ENCODE measurements at regions not wholly inside any gene's neighbourhood (a gene's known extent, or its start where the extent isn't known, plus 50 kb on each side); places are given as distances from the start of the nearest gene placed in this dataset.

DNA sequence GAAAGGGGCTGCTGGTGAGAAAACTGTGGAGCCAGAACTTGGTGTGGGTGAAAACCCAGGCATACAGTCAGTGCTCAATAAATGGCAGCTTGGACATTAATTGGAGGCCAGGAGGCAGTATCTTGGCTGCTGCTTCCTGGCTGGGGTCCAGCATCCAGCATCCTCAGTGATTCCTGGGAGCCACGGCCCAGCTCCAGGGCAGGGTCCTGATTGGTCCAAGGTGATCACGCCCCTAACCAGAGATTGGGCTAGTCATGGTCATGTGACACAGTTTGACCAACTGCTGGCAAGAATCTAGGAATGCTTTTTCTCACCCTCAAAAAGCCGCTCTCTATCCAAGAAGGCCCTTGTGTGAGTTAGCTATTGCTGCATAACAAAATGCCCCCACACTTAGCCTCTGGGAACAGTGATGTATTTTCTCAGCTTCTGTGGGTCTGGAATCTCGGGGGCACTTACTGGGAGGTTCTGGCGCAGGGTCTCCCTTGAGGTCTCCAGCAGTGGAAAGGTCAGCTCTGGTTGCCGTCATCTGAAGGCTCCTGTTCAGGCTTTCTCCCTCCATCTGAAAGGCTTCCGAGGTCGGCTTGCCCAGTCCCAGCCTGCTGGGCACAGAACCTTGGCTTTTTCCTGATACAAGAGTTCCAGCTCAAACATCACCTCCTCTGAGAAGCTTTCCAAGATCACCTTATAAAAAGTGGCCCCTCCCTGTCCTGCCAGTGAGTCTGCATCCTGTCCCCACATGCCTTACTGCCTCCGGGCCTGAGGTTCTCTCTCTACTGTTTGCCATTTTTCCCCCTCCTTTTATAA lies 119.2 kb upstream of the NCOR2 start:
- TF ChIP-seq, protein P1, sequence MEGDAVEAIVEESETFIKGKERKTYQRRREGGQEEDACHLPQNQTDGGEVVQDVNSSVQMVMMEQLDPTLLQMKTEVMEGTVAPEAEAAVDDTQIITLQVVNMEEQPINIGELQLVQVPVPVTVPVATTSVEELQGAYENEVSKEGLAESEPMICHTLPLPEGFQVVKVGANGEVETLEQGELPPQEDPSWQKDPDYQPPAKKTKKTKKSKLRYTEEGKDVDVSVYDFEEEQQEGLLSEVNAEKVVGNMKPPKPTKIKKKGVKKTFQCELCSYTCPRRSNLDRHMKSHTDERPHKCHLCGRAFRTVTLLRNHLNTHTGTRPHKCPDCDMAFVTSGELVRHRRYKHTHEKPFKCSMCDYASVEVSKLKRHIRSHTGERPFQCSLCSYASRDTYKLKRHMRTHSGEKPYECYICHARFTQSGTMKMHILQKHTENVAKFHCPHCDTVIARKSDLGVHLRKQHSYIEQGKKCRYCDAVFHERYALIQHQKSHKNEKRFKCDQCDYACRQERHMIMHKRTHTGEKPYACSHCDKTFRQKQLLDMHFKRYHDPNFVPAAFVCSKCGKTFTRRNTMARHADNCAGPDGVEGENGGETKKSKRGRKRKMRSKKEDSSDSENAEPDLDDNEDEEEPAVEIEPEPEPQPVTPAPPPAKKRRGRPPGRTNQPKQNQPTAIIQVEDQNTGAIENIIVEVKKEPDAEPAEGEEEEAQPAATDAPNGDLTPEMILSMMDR (IDR thresholded peaks at IDR 0.05), result no peak
- no peak for TF ChIP-seq POLR2A (IDR thresholded peaks at IDR 0.05)

Measured in lower leg skin (tissue), 3 donors.